HepG2 (cell line): ENCODE measurements at regions not wholly inside any gene's neighbourhood (a gene's known extent, or its start where the extent isn't known, plus 50 kb on each side); places are given as distances from the start of the nearest gene placed in this dataset.

Experiments used
- CHD4 ChIP-seq: fragments of 200-600 bp; sonication (generic); IDR thresholded peaks from 2 replicates; pipeline ENCODE4 v1.7.0; 2017; ENCODE audit warnings: mild to moderate bottlenecking, low read length, borderline replicate concordance
- ESRRA ChIP-seq: sonication (generic); formaldehyde crosslinking; IDR thresholded peaks from 2 replicates; pipeline ENCODE4 v1.5.1; 2020; ENCODE audit warnings: mild to moderate bottlenecking, low read depth, missing genetic modification reagents
- GFI1 ChIP-seq: sonication (generic); formaldehyde crosslinking; IDR thresholded peaks from 2 replicates; pipeline ENCODE4 v1.5.0; 2020; ENCODE audit warnings: missing genetic modification reagents, mild to moderate bottlenecking, borderline replicate concordance
- HNRNPLL ChIP-seq: fragments of 200-400 bp; formaldehyde crosslinking; IDR thresholded peaks from 2 replicates; pipeline ENCODE4 v1.6.1; 2017; ENCODE audit warnings: mild to moderate bottlenecking, low read depth, low read length; ENCODE audit not compliant: poor library complexity, severe bottlenecking
- MAFG ChIP-seq: sonication (generic); formaldehyde crosslinking; IDR thresholded peaks from 2 replicates; pipeline ENCODE4 v1.5.1; 2020; ENCODE audit warnings: mild to moderate bottlenecking, missing genetic modification reagents
- NCOA2 ChIP-seq: sonication (generic); formaldehyde crosslinking; IDR thresholded peaks from 2 replicates; pipeline ENCODE4 v1.8.0; 2022; ENCODE audit warnings: inconsistent platforms
- REXO4 ChIP-seq: sonication (generic); formaldehyde crosslinking; IDR thresholded peaks from 2 replicates; pipeline ENCODE4 v1.8.0; 2022; ENCODE audit warnings: missing genetic modification reagents, mild to moderate bottlenecking, borderline replicate concordance
- RFX3 ChIP-seq: IDR thresholded peaks from 2 replicates; pipeline ENCODE4 v1.6.1; 2016; ENCODE audit warnings: missing biosample characterization, missing genetic modification reagents
- SIX1 ChIP-seq: sonication (generic); formaldehyde crosslinking; IDR thresholded peaks from 2 replicates; pipeline ENCODE4 v1.4.0; 2020; ENCODE audit warnings: missing genetic modification reagents, borderline replicate concordance
- ZNF101 ChIP-seq: sonication (generic); formaldehyde crosslinking; IDR thresholded peaks from 2 replicates; pipeline ENCODE4 v1.4.0; 2020; ENCODE audit warnings: mild to moderate bottlenecking, low read depth, missing genetic modification reagents, borderline replicate concordance
- ZNF543 ChIP-seq: sonication (generic); formaldehyde crosslinking; IDR thresholded peaks from 2 replicates; pipeline ENCODE4 v1.4.0; 2020; ENCODE audit warnings: mild to moderate bottlenecking, missing genetic modification reagents
- ZNF749 ChIP-seq: sonication (generic); formaldehyde crosslinking; IDR thresholded peaks from 2 replicates; pipeline ENCODE4 v1.8.0; 2022; ENCODE audit warnings: mild to moderate bottlenecking, missing genetic modification reagents, moderate library complexity, borderline replicate concordance
- ZSCAN22 ChIP-seq: sonication (generic); formaldehyde crosslinking; IDR thresholded peaks from 2 replicates; pipeline ENCODE4 v1.4.0; 2020; ENCODE audit warnings: mild to moderate bottlenecking, missing genetic modification reagents
- TF ChIP-seq, protein P1 (sequence below): sonication (generic); formaldehyde crosslinking; conservative IDR thresholded peaks from 2 replicates; pipeline ENCODE4 v1.4.0; 2020; ENCODE audit warnings: mild to moderate bottlenecking, missing genetic modification reagents, moderate library complexity
- TF ChIP-seq, protein P2 (sequence below): sonication (generic); formaldehyde crosslinking; IDR thresholded peaks from 2 replicates; pipeline ENCODE4 v1.5.1; 2020; ENCODE audit warnings: mild to moderate bottlenecking, missing genetic modification reagents
- TF ChIP-seq, protein P3 (sequence below): sonication (generic); formaldehyde crosslinking; IDR thresholded peaks from 2 replicates; pipeline ENCODE4 v1.8.1; 2023; ENCODE audit warnings: mild to moderate bottlenecking, missing genetic modification reagents
- TF ChIP-seq, protein P4 (sequence below): sonication (generic); formaldehyde crosslinking; IDR thresholded peaks from 2 replicates; pipeline ENCODE4 v1.9.0; 2022; ENCODE audit warnings: missing genetic modification reagents, mild to moderate bottlenecking, borderline replicate concordance

DNA sequence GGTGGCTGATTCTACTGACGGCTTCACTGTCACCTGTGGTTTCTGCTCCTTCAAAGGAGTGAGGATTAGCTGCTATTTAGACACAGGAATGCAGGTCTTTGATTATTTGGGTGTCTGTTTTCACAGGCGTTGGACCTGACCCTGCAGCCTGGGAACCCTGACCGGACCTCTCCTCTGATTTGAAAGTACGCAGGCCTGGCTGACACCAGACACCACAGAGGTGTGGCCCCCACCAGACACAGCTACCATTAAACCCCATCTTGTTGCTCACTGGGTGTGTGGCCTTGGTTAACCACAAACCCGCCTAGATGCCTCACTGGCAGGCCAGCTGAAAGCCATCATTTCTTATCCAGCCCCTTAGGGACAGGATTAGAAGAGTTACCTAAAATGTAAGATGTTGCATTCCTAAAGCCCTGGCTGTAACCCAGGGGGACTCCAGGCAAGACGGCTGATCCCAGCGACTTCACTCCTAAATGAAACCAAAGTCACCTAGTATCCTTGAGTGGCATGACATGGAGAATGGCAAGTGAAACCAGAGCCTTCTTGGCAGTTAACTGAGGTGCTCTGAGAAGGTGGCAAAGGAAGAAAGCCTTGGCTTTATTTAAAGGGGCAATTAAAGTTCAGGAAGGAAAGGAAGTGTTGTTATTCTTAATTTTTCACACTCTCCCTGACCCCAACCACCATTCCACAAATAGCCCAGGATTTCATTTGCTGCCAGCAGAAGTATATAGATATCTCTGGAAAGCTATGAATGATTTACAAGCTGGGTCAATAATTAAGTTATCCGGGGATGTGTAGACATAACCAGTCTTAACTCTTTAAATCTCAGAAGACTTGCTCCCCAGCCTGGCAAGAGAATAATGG, 169.9 kb downstream of the QRSL1 start (continued):
- TF ChIP-seq CHD4 (peak; percentile 45; the same call in 1 of the 2 replicates), HNRNPLL (no peak), ZNF749 (CRISPR knock-in tag) (no peak), ESRRA (CRISPR knock-in tag) (no peak), ZSCAN22 (CRISPR knock-in tag) (no peak), REXO4 (no peak), ZNF101 (CRISPR knock-in tag) (no peak), SIX1 (CRISPR knock-in tag) (peak; percentile 60; the same call in 1 of the 2 replicates), NCOA2 (CRISPR knock-in tag) (peak; percentile 9; the same call in 1 of the 2 replicates), ZNF543 (CRISPR knock-in tag) (0 out of 2 replicates have a peak, but pooled peaks have one; percentile 63), RFX3 (CRISPR knock-in tag) (no peak), GFI1 (peak; percentile 37; the same call in 1 of the 2 replicates), MAFG (no peak)
- TF ChIP-seq, protein P1, sequence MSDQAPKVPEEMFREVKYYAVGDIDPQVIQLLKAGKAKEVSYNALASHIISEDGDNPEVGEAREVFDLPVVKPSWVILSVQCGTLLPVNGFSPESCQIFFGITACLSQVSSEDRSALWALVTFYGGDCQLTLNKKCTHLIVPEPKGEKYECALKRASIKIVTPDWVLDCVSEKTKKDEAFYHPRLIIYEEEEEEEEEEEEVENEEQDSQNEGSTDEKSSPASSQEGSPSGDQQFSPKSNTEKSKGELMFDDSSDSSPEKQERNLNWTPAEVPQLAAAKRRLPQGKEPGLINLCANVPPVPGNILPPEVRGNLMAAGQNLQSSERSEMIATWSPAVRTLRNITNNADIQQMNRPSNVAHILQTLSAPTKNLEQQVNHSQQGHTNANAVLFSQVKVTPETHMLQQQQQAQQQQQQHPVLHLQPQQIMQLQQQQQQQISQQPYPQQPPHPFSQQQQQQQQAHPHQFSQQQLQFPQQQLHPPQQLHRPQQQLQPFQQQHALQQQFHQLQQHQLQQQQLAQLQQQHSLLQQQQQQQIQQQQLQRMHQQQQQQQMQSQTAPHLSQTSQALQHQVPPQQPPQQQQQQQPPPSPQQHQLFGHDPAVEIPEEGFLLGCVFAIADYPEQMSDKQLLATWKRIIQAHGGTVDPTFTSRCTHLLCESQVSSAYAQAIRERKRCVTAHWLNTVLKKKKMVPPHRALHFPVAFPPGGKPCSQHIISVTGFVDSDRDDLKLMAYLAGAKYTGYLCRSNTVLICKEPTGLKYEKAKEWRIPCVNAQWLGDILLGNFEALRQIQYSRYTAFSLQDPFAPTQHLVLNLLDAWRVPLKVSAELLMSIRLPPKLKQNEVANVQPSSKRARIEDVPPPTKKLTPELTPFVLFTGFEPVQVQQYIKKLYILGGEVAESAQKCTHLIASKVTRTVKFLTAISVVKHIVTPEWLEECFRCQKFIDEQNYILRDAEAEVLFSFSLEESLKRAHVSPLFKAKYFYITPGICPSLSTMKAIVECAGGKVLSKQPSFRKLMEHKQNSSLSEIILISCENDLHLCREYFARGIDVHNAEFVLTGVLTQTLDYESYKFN (CRISPR knock-in tag) = peak; percentile 36
- TF ChIP-seq, protein P2, sequence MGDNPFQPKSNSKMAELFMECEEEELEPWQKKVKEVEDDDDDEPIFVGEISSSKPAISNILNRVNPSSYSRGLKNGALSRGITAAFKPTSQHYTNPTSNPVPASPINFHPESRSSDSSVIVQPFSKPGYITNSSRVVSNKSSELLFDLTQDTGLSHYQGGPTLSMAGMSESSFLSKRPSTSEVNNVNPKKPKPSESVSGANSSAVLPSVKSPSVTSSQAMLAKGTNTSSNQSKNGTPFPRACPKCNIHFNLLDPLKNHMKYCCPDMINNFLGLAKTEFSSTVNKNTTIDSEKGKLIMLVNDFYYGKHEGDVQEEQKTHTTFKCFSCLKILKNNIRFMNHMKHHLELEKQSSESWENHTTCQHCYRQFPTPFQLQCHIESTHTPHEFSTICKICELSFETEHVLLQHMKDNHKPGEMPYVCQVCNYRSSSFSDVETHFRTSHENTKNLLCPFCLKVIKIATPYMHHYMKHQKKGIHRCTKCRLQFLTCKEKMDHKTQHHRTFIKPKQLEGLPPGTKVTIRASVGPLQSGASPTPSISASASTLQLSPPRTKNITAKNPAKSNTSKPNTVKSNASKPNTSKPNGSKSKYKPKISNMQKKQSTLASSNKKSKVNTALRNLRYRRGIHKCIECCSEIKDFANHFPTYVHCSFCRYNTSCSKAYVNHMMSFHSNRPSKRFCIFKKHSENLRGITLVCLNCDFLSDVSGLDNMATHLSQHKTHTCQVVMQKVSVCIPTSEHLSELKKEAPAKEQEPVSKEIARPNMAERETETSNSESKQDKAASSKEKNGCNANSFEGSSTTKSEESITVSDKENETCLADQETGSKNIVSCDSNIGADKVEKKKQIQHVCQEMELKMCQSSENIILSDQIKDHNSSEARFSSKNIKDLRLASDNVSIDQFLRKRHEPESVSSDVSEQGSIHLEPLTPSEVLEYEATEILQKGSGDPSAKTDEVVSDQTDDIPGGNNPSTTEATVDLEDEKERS (CRISPR knock-in tag) = peak; percentile 62; the same call in 1 of the 2 replicates
- TF ChIP-seq, protein P3, sequence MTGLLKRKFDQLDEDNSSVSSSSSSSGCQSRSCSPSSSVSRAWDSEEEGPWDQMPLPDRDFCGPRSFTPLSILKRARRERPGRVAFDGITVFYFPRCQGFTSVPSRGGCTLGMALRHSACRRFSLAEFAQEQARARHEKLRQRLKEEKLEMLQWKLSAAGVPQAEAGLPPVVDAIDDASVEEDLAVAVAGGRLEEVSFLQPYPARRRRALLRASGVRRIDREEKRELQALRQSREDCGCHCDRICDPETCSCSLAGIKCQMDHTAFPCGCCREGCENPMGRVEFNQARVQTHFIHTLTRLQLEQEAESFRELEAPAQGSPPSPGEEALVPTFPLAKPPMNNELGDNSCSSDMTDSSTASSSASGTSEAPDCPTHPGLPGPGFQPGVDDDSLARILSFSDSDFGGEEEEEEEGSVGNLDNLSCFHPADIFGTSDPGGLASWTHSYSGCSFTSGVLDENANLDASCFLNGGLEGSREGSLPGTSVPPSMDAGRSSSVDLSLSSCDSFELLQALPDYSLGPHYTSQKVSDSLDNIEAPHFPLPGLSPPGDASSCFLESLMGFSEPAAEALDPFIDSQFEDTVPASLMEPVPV (CRISPR knock-in tag) = peak; percentile 54; the same call in 1 of the 2 replicates
- TF ChIP-seq, protein P4, sequence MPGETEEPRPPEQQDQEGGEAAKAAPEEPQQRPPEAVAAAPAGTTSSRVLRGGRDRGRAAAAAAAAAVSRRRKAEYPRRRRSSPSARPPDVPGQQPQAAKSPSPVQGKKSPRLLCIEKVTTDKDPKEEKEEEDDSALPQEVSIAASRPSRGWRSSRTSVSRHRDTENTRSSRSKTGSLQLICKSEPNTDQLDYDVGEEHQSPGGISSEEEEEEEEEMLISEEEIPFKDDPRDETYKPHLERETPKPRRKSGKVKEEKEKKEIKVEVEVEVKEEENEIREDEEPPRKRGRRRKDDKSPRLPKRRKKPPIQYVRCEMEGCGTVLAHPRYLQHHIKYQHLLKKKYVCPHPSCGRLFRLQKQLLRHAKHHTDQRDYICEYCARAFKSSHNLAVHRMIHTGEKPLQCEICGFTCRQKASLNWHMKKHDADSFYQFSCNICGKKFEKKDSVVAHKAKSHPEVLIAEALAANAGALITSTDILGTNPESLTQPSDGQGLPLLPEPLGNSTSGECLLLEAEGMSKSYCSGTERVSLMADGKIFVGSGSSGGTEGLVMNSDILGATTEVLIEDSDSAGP (CRISPR knock-in tag) = no peak
